Lower lobe of right lung (tissue), 2 donors: ENCODE measurements at regions not wholly inside any gene's neighbourhood (a gene's known extent, or its start where the extent isn't known, plus 50 kb on each side); places are given as distances from the start of the nearest gene placed in this dataset.
"Not testable (repeated sequence)": the region's sequence is repeated elsewhere in the genome, so short reads cannot be mapped to it uniquely, and the experiment has no call there.

Source experiments
- ATAC-seq, 2 donors: fragments of 200-7000 bp; cut with Tn5 transposase; one replicate each; pipeline ENCODE4 v1.9.1; 2020 to 2022; ENCODE audit warnings: mild to moderate bottlenecking in 2 of 2, moderate library complexity in 2 of 2
- DNase-seq: peaks from one replicate; pipeline ENCODE4 v3.0.0-alpha.2; 2020
- H3K27ac ChIP-seq: fragments of 200-600 bp; one replicate; pipeline ENCODE4 v1.8.0; 2022
- H3K27me3 ChIP-seq: fragments of 200-600 bp; one replicate; pipeline ENCODE4 v1.8.0; 2022; ENCODE audit warnings: low read depth
- H3K36me3 ChIP-seq: fragments of 200-600 bp; one replicate; pipeline ENCODE4 v1.8.0; 2022; ENCODE audit warnings: mild to moderate bottlenecking
- H3K4me1 ChIP-seq: fragments of 200-600 bp; one replicate; pipeline ENCODE4 v1.8.0; 2022
- H3K4me3 ChIP-seq: fragments of 200-600 bp; one replicate; pipeline ENCODE4 v1.8.0; 2022; ENCODE audit warnings: mild to moderate bottlenecking
- H3K9me3 ChIP-seq: fragments of 200-600 bp; one replicate; pipeline ENCODE4 v1.8.0; 2022
- intact Hi-C: fragments of 100-400 bp; cut with DNase I; formaldehyde crosslinking; loops from one replicate; pipeline ENCODE4 v1.11.0; 2022
- TF ChIP-seq, protein P1 (sequence below): fragments of 200-600 bp; IDR thresholded peaks from one replicate; pipeline ENCODE4 v1.8.0; 2022; ENCODE audit warnings: antibody characterized with exemption, mild to moderate bottlenecking
- donor health status: DM: no; HTN: yes; CAD: no; lungs with severe emphysema.

DNA sequence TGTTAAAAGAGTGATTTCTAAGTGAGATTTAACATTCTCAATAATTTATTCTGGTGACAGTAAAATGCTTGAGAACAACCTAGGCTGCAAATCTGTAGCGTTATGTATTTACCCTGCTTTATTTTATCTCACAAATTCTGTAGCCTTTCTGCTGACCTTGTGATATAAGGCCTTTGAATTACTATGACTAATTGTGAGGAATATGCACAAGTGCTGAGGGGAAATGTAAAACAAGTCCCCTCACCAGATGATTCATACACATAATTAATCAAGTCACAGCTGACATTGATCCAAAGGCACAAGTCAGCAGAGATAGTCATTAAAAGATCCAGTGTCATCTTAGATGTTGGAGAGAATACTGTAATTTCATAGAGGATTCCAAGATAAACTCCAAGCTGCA, 992.7 kb upstream of the USP15 start:
- Histone ChIP-seq H3K9me3 (no peaks in the 10 kb centered on the region), H3K4me1 (no peaks in the 10 kb centered on the region), H3K27ac (no peak overlapping the region), H3K36me3 (no peaks in the 10 kb centered on the region), H3K4me3 (no peak overlapping the region), H3K27me3 (no peaks in the 10 kb centered on the region)
- intact Hi-C loops, result no loop called here
- TF ChIP-seq, protein P1, sequence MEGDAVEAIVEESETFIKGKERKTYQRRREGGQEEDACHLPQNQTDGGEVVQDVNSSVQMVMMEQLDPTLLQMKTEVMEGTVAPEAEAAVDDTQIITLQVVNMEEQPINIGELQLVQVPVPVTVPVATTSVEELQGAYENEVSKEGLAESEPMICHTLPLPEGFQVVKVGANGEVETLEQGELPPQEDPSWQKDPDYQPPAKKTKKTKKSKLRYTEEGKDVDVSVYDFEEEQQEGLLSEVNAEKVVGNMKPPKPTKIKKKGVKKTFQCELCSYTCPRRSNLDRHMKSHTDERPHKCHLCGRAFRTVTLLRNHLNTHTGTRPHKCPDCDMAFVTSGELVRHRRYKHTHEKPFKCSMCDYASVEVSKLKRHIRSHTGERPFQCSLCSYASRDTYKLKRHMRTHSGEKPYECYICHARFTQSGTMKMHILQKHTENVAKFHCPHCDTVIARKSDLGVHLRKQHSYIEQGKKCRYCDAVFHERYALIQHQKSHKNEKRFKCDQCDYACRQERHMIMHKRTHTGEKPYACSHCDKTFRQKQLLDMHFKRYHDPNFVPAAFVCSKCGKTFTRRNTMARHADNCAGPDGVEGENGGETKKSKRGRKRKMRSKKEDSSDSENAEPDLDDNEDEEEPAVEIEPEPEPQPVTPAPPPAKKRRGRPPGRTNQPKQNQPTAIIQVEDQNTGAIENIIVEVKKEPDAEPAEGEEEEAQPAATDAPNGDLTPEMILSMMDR, result no peak
- no peak for DNase-seq
- no peak for ATAC-seq

GRCh38 chr12:61272441-61272840, 987.8 kb upstream of the USP15 start:
- H3K9me3 ChIP-seq, result no peaks in the 10 kb centered on the region
- TF ChIP-seq, protein P1, result no peak
- intact Hi-C loops, result no loop called here

GRCh38 chr12:61282790-61283575, 977.2 kb upstream of the USP15 start:
- Histone ChIP-seq H3K4me1 (no peaks in the 10 kb centered on the region), H3K27ac (no peak overlapping the region), H3K9me3 (peaks cover 25% of the 10 kb centered on the region), H3K36me3 (no peaks in the 10 kb centered on the region), H3K27me3 (no peaks in the 10 kb centered on the region), H3K4me3 (no peak overlapping the region)
- TF ChIP-seq, protein P1, result no peak
- no peak for ATAC-seq
- intact Hi-C loops, result no loop called here
- no peak for DNase-seq

More at GRCh38 chr12:61272441-61272840, 987.8 kb upstream of the USP15 start:
- Histone ChIP-seq H3K4me3 (no peak overlapping the region), H3K27me3 (no peaks in the 10 kb centered on the region), H3K4me1 (no peaks in the 10 kb centered on the region), H3K36me3 (no peaks in the 10 kb centered on the region), H3K27ac (no peak overlapping the region)
- DNase-seq (no peak), ATAC-seq (no peak)

DNA sequence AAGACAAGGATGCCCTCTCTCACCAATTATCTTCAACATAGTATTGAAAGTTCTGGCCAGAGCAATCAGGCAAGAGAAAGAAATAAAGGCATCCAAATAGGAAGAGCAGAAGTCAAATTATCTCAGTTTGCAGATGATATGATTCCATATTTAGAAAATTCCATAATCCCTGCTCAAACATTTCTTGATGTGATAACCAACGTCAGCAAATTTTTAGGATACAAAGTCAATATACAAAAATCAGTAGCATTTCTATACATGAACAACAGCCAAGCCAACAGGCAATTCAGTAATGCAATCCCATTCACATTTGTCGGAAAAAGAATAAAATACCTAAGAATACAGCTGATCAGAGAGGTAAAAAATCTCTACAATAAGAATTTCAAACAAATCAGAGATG, 969.7 kb upstream of the USP15 start:
- no peak overlapping the region for H3K27ac ChIP-seq
- H3K27me3 ChIP-seq, result no peaks in the 10 kb centered on the region
- H3K4me3 ChIP-seq, result no peak overlapping the region
- TF ChIP-seq, protein P1, result no peak
- intact Hi-C loops, result no loop called here
- H3K9me3 ChIP-seq, result peaks cover 27% of the 10 kb centered on the region
- DNase-seq (no peak), ATAC-seq (no peak)
- H3K4me1 ChIP-seq, result no peaks in the 10 kb centered on the region
- no peaks in the 10 kb centered on the region for H3K36me3 ChIP-seq

DNA sequence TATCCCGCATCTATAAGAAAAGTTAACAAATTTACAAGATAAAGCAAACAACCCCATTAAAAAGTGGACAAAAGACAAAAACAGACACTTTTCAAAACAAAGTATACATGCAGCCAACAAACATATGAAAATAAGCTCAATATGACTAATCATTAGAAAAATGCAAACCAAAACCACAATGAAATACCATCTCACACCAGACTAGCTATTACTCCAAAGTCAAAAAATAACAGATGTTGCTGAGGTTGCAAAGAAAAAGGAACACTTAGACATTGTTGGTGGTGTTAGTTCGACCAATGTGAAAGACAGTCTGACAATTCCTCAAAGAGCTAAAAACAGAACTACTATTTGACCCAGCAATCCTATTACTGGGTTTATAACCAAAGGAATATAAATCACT, 968.6 kb upstream of the USP15 start:
- H3K27ac ChIP-seq, result no peak overlapping the region
- TF ChIP-seq, protein P1, result no peak
- intact Hi-C loops, result no loop called here
- no peak overlapping the region for H3K4me3 ChIP-seq
- peaks cover 15% of the 10 kb centered on the region for H3K9me3 ChIP-seq
- no peak for ATAC-seq
- no peak for DNase-seq
- no peaks in the 10 kb centered on the region for H3K27me3 ChIP-seq
- no peaks in the 10 kb centered on the region for H3K36me3 ChIP-seq
- H3K4me1 ChIP-seq, result no peaks in the 10 kb centered on the region

GRCh38 chr12:61294011-61294410, 966.2 kb upstream of the USP15 start:
- intact Hi-C loops, H3K27ac ChIP-seq, H3K4me1 ChIP-seq, H3K4me3 ChIP-seq, DNase-seq, H3K36me3 ChIP-seq, H3K9me3 ChIP-seq, ATAC-seq, H3K27me3 ChIP-seq: not testable (repeated sequence)
